RCC 7860 (cell line): ENCODE measurements at regions not wholly inside any gene's neighbourhood (a gene's known extent, or its start where the extent isn't known, plus 50 kb on each side); places are given as distances from the start of the nearest gene placed in this dataset.
"Not testable (repeated sequence)": the region's sequence is repeated elsewhere in the genome, so short reads cannot be mapped to it uniquely, and the experiment has no call there.

Experiments
- DNase-seq: peaks from one replicate; pipeline ENCODE4 v3.0.0-alpha.2; 2015; ENCODE audit warnings: low spot score
- FAIRE-seq: peaks from 2 replicates; lab custom pipeline; 2012; peaks lifted over from hg19 to GRCh38; lab: Jason Lieb, UNC

- DNase-seq (peak; percentile 13), FAIRE-seq (no peak)
These were observed 91.9 kb upstream of the BCL2L14 start for GRCh38 chr12:11978726-11979384.

GRCh38 chr12:11980115-11980514 lies 90.6 kb upstream of the BCL2L14 start:
- DNase-seq (no peak), FAIRE-seq (no peak)

GRCh38 chr12:11981121-11981733 lies 89.5 kb upstream of the BCL2L14 start:
- FAIRE-seq = peak; percentile 30

GRCh38 chr12:11984417-11984816 lies 86.3 kb upstream of the BCL2L14 start:
- FAIRE-seq = no peak

More at GRCh38 chr12:11981121-11981733, 89.5 kb upstream of the BCL2L14 start:
- DNase-seq = peak; percentile 32

DNA sequence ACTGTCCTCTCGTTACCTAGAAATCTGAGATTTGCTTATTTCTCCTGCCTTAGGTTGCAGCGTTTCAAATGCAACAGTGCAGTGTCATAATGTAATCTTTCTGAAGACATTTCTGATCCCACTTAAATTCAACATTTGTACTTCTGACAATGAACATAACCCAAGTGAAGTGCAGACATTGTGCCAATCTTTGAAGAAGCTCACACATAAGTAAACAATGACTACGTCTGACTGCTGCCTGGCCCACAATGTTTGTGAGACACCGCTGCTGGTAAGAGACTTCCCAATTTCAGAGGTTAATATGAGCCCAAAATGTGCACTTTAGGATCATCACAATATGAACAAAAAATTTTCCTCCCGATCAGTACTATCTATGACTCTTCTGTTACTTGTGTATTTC lies 84.6 kb upstream of the BCL2L14 start:
- DNase-seq = no peak
- no peak for FAIRE-seq

More at GRCh38 chr12:11984417-11984816, 86.3 kb upstream of the BCL2L14 start:
- no peak for DNase-seq

- no peak for FAIRE-seq
- DNase-seq = no peak
These were observed 82.8 kb upstream of the BCL2L14 start for GRCh38 chr12:11987901-11988300.

DNA sequence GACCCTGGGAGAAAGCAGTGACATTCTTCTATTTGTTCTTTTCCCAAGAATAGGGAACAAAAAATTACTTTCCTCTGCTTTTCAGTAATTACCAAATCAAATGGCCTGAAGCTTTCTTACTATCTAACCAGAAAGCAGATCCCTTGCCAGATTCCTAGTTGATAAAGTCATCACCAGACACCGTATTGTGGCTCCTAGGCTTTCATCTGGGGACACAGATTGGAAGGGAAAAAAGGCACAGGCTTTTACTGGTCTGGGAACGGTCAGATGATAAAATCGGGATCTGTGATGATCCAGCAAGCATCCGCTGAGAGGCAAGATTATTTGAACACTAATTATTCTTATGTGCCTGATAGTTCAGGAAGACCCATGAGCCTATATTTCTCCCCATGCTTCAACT lies 79.1 kb upstream of the BCL2L14 start:
- FAIRE-seq = no peak
- peak; percentile 7 for DNase-seq

- no peak for FAIRE-seq
These were observed 78.2 kb upstream of the BCL2L14 start for GRCh38 chr12:11992515-11992914.

DNA sequence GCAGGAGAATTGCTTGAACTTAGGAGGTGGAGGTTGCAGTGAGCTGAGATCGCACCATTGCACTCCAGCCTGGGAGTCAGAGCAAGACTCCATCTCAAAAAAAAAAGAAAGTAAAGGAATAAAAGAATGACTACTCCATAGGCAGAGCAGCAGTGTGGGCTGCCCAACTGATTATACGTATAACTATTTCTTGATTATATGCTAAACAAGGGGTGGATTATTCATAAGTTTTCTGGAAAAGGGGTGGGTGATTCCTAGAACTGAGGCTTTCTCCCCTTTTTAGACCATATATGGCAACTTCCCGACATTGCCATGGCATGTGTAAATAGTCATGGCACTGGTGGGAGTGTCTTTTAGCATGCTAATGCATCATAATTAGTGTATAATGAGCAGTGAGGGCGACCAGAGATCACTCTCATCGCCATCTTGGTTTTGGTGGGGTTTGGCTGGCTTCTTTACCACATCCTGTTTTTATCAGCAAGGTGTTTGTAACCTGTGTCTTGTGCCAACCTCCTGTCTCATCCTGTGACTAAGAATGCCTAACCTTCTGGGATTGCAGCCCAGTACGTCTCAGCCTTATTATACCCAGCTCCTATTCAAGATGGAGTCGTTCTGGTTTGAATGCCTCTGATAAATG lies 72.3 kb upstream of the BCL2L14 start:
- not testable (repeated sequence) for DNase-seq, FAIRE-seq

More at GRCh38 chr12:11992515-11992914, 78.2 kb upstream of the BCL2L14 start:
- no peak for DNase-seq

DNA sequence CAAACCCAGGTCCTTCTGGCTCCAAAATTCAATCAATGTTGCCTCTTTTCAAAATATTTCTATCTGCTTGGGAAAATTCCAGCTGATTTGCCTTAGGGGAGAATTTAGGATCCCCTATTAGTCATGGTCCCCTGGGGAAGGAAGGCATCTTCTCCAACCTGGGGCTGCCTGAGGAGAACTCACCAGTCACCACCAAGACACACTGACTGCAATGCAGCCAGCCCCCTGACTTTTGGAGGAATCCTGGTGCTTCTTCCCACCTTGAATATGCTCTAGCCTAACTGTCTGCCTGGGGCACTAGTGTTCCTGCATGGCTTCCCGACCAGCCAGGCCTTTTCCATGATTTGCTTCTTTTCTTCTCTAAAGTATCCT lies 71.8 kb upstream of the BCL2L14 start:
- FAIRE-seq (no peak), DNase-seq (no peak)

DNA sequence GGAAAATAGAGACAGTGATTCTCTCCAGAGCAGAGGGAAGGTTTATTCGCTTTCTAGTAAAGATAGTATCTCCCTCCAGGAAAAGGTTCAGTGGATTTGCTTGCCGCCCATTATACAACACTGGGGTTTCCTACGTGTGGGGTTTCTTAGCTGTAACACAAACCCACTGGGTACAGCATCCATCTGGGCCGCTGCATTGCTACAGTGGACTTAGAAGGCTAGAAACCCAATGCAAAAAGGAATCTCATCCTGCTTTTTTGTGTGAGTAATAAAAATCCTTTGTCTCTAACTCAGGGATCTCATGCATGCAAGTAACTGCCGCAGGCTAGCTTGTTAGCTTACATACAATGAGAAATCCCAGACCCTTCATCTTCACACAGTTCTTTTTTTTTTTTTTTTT lies 67.1 kb upstream of the BCL2L14 start:
- DNase-seq (no peak), FAIRE-seq (no peak)

- DNase-seq = no peak
- no peak for FAIRE-seq
These were observed 66.2 kb upstream of the BCL2L14 start for GRCh38 chr12:12004524-12004923.

DNA sequence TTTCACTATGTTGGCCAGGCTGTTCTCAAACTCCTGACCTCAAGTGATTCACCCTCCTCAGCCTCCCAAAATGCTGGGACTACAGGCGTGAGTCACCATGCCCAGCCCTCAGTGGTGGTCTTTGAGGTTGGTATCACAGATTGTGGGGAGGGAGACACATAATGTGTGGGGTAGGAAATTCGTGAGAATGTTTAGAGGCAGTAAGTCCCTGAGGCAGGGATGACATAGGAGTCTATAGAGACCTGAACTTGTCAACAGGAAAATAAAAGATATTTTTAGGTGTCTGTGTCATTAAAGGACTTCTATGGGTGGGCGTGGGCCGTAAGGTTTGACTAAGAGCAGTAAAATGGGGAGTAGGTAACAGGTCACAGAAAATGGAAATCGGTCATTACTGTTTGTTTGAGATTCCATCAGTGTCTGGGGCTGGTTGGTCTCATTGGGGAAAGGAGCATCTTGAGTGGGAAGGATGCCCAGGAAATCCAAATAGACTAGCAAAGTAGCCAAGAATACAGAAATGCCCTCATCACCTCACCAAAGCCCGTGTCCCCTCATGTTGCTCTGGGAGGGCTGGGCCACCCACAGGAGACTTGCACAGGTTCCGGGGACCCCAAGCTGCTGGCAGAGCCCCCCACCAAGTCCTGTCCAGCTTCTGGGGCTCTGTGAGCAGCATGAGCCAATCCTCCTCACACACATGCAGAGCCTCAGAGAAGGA lies 63.6 kb upstream of the BCL2L14 start:
- DNase-seq = peak; percentile 76
- FAIRE-seq = peak; percentile 63

DNA sequence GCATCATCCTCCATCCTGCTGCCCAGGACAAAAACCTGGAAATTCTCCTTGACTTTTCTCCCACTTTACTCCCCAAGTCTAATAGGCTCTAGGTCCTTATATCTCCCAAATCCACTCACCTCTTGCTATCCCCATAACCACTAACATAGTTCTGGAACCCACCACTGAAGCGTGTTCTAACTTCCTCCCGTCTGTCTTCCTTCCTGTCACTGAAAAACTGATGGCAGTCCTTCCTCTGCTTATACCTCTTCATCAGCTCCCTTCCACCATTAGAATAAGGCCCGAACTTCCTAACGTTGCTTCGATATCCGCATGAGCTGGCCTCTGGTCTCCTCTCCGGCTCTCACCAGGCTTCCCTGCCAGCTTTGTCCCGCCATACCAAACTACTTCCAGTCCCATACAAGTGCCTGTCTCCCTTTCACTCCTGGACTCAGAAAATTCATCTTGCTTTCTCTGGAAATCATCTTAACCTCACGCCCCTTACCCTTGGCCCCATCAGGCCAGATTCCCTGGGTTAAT lies 63.0 kb upstream of the BCL2L14 start:
- FAIRE-seq (no peak), DNase-seq (no peak)

GRCh38 chr12:12008232-12008850 lies 62.4 kb upstream of the BCL2L14 start:
- FAIRE-seq (no peak), DNase-seq (no peak)

DNA sequence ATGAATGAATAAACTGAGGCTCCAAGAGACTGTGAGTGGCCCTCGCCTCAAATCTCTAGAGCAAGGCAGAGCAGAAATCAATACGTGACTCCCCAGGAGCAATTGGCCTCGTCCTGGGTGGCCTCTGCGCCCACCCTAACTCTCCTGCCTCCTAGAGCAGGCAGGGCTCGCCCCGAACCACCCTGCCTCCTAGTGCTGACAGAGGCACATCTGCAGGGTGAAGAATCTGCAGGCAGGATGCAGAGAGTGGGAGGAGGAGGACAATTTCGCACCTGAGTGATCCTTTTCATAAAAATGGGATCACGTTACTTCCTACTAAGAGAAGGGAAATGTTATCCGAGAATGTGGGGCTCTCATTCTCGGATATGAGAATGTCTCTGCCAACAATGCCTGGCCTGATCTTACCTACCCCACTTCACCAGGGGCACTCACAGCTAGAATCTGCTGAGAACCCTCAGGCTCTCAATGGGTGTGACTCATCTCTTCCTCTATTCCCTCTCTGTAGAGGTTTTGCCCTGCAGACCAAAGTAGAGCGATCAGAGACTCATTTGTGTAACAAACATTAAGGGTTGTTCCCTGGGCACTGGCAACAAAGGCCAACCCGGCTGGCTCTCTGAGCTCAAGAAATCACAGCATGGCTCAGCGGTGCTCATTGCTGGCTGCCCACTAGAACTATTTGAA lies 61.7 kb upstream of the BCL2L14 start:
- DNase-seq (peak; percentile 71), FAIRE-seq (peak; percentile 70)

DNA sequence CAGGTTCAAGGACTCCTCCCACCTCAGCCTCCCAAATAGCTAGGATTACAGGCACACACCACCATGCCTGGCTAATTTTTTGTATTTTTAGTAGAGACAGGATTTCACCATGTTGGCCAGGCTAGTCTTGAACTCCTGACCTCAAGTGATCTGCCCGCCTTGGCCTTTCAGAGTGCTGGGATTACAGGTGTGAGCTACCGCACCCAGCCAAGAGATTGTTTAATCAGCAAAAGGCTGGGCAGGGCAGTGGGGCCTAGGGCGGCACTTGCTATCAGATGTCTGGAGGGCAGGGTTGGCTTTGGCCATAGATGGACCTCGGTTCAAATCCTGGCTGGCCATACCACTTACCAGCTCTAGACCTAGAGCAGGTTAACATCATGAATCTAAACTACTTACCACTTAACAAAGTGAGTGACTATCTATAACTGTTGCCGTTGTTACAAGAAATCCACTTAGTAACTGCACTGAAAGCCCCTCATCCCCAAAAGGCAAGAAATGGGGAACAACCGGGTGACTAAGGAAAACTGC lies 60.9 kb upstream of the BCL2L14 start:
- FAIRE-seq = not testable (repeated sequence)

GRCh38 chr12:12010277-12011039 lies 60.3 kb upstream of the BCL2L14 start:
- DNase-seq (peak; percentile 72), FAIRE-seq (peak; percentile 87)

More for the DNA sequence above, 60.9 kb upstream of the BCL2L14 start:
- not testable (repeated sequence) for DNase-seq

DNA sequence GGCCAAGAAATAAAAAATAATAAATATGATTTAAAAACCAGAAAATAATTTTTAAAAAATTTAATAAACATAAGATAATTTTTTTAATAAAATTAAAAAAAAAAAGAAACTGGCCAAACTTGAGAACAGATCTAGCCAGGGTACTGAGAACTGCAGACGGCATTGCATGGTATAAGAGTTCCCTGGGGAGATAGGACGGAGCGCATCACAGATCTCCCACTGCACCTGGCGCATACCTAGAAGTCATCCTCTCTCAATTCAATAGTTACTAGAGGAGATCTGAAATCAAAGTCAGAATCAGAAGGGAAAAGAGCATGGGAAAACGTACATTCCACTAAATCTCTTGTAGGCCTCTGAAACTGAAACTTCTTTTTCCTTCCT lies 58.9 kb upstream of the BCL2L14 start:
- DNase-seq = no peak
- FAIRE-seq = no peak
